SK-N-SH (cell line): ENCODE measurements at regions not wholly inside any gene's neighbourhood (a gene's known extent, or its start where the extent isn't known, plus 50 kb on each side); places are given as distances from the start of the nearest gene placed in this dataset.

ENCODE experiments used
- CTCF ChIA-PET: fragments of 300-600, 350-600 bp; formaldehyde crosslinking; extraction: SDS; loops from one replicate; lab custom pipeline; 2021; lab: Yijun Ruan, JAX
- POLR2A ChIA-PET: fragments of 350-600 bp; sonication (Branson Sonifier 250); formaldehyde crosslinking; extraction: SDS; loops from one replicate; lab custom pipeline; 2020; ENCODE audit warnings: antibody characterized with exemption, inconsistent platforms; lab: Yijun Ruan, JAX
- DNase-seq: peaks from one replicate; pipeline ENCODE4 v3.0.0; 2012
- H2AFZ ChIP-seq: fragments of 200-600 bp; sonication (generic); 2 replicates; pipeline ENCODE4 v1.8.1; 2016; ENCODE audit warnings: antibody characterized with exemption, mild to moderate bottlenecking, low read depth
- H3F3A ChIP-seq: fragments of 200-600 bp; sonication (generic); replicated peaks from 2 replicates; pipeline ENCODE3; 2016; ENCODE audit warnings: antibody characterized with exemption, mild to moderate bottlenecking; ENCODE audit not compliant: insufficient read depth
- H3K27ac ChIP-seq, 2 experiments: fragments of 200-500 bp in 1 of 2; fragments of 200-600 bp in 1 of 2; sonication (Bioruptor generic) in 1 of 2; sonication (generic), shearing (Covaris generic) in 1 of 2; 2 replicates each; pipeline versions ENCODE4 v1.5.1 to v1.6.1; 2014 to 2016; ENCODE audit warnings: low read depth in 2 of 2, inconsistent platforms in 1 of 2, low read length in 1 of 2, mild to moderate bottlenecking in 1 of 2, mixed read lengths in 1 of 2
- H3K27me3 ChIP-seq: fragments of 200-600 bp; sonication (generic), shearing (Covaris generic); 2 replicates; pipeline ENCODE4 v1.6.1; 2016; ENCODE audit warnings: mixed run types; ENCODE audit not compliant: insufficient read depth
- H3K36me3 ChIP-seq, 2 experiments: fragments of 200-500 bp in 1 of 2; fragments of 200-600 bp in 1 of 2; sonication (Bioruptor generic) in 1 of 2; sonication (generic) in 1 of 2; replicated peaks in 1 of 2; 2 replicates each; pipeline versions ENCODE3 to v1.5.1; 2014 to 2016; ENCODE audit warnings: low read length in 1 of 2, mild to moderate bottlenecking in 1 of 2; ENCODE audit not compliant: insufficient read depth in 2 of 2, control insufficient read depth in 1 of 2
- H3K4me1 ChIP-seq, 2 experiments: fragments of 200-500 bp in 1 of 2; fragments of 200-600 bp in 1 of 2; sonication (Bioruptor generic) in 1 of 2; sonication (generic), shearing (Covaris generic) in 1 of 2; 2 replicates each; pipeline versions ENCODE4 v1.5.1 to v1.6.1; 2014 to 2016; ENCODE audit warnings: low read depth in 1 of 2, low read length in 1 of 2, mixed run types in 1 of 2; ENCODE audit not compliant: insufficient read depth in 2 of 2, control insufficient read depth in 1 of 2
- H3K4me2 ChIP-seq: fragments of 200-600 bp; sonication (generic), shearing (Covaris generic); 2 replicates; pipeline ENCODE4 v1.6.1; 2017; ENCODE audit warnings: mixed run types
- H3K4me3 ChIP-seq, 2 experiments: fragments of 200-500 bp in 1 of 2; fragments of 200-600 bp in 1 of 2; sonication (Bioruptor generic) in 1 of 2; sonication (generic), shearing (Covaris generic) in 1 of 2; 2 replicates each; pipeline versions ENCODE4 v1.5.1 to v1.8.1; 2014 to 2016; ENCODE audit warnings: low read depth in 2 of 2, inconsistent platforms in 1 of 2, low read length in 1 of 2, mild to moderate bottlenecking in 1 of 2, mixed read lengths in 1 of 2, moderate library complexity in 1 of 2
- H3K79me2 ChIP-seq: fragments of 200-600 bp; sonication (generic); 2 replicates; pipeline ENCODE4 v1.8.1; 2017; ENCODE audit warnings: mild to moderate bottlenecking; ENCODE audit not compliant: insufficient read depth
- H3K9ac ChIP-seq: fragments of 200-600 bp; sonication (generic); 2 replicates; pipeline ENCODE4 v1.6.1; 2017; ENCODE audit warnings: mixed run types
- H3K9me2 ChIP-seq: fragments of 200-600 bp; sonication (generic); 2 replicates; pipeline ENCODE4 v1.6.1; 2017; ENCODE audit warnings: mixed run types
- H3K9me3 ChIP-seq: fragments of 200-600 bp; sonication (generic); 2 replicates; pipeline ENCODE4 v1.6.1; 2017; ENCODE audit warnings: mixed run types, mild to moderate bottlenecking, moderate library complexity
- H4K20me1 ChIP-seq: fragments of 200-600 bp; sonication (generic); 2 replicates; pipeline ENCODE4 v1.6.1; 2017; ENCODE audit warnings: mild to moderate bottlenecking, mixed run types; ENCODE audit not compliant: insufficient read depth
- CTCF ChIP-seq: fragments of 200-600 bp; sonication (generic); IDR thresholded peaks from 2 replicates; pipeline ENCODE4 v1.6.1; 2017; ENCODE audit warnings: antibody characterized with exemption, mild to moderate bottlenecking, moderate library complexity
- EZH2phosphoT487 ChIP-seq: fragments of 200-600 bp; sonication (generic); IDR thresholded peaks from 2 replicates; pipeline ENCODE4 v1.6.1; 2017; ENCODE audit warnings: low read depth, mixed run types, mild to moderate bottlenecking, antibody characterized with exemption, moderate library complexity, borderline replicate concordance
- FOSL2 ChIP-seq: IDR thresholded peaks from 2 replicates; pipeline ENCODE4 v1.4.0; 2012; ENCODE audit warnings: low read depth, mild to moderate bottlenecking, moderate library complexity, borderline replicate concordance
- FOXJ3 ChIP-seq: sonication (generic); formaldehyde crosslinking; IDR thresholded peaks from 2 replicates; pipeline ENCODE4 v1.5.1; 2020; ENCODE audit warnings: mild to moderate bottlenecking, missing genetic modification reagents
- FOXM1 ChIP-seq: IDR thresholded peaks from 2 replicates; pipeline ENCODE4 v1.4.0; 2012; ENCODE audit warnings: low read depth, mild to moderate bottlenecking
- GABPA ChIP-seq: IDR thresholded peaks from 2 replicates; pipeline ENCODE4 v1.4.0; 2012; ENCODE audit warnings: low read depth, mild to moderate bottlenecking
- JUND ChIP-seq: IDR thresholded peaks from 2 replicates; pipeline ENCODE4 v1.4.0; 2012
- NRF1 ChIP-seq: IDR thresholded peaks from 2 replicates; pipeline ENCODE4 v1.6.1; 2012; ENCODE audit warnings: low read depth, mild to moderate bottlenecking, low read length
- RCOR1 ChIP-seq: fragments of 150-350 bp; IDR thresholded peaks from 2 replicates; pipeline ENCODE4 v1.6.1; 2017; ENCODE audit warnings: antibody characterized with exemption, low read length
- RXRA ChIP-seq: IDR thresholded peaks from 2 replicates; pipeline ENCODE4 v1.4.0; 2012; ENCODE audit warnings: low read depth, mild to moderate bottlenecking, borderline replicate concordance
- TAF1 ChIP-seq: IDR thresholded peaks from 2 replicates; pipeline ENCODE4 v1.6.1; 2012; ENCODE audit warnings: low read depth, mild to moderate bottlenecking, low read length, moderate library complexity, borderline replicate concordance
- TCF12 ChIP-seq: IDR thresholded peaks from 2 replicates; pipeline ENCODE4 v1.4.0; 2012
- USF1 ChIP-seq: IDR thresholded peaks from 2 replicates; pipeline ENCODE4 v1.4.0; 2012; ENCODE audit warnings: low read depth, borderline replicate concordance
- YY1 ChIP-seq: IDR thresholded peaks from 2 replicates; pipeline ENCODE4 v1.4.0; 2012; ENCODE audit warnings: low read depth, mild to moderate bottlenecking
- WGBS: methylation state at CpG from one replicate; pipeline ENCODE4 v1.1.6; 2017; ENCODE audit warnings: low lambda C conversion rate; 5-methylcytosine and 5-hydroxymethylcytosine counted together
- TF ChIP-seq, protein P1 (sequence below): IDR thresholded peaks from 2 replicates; pipeline ENCODE4 v1.4.0; 2012; ENCODE audit warnings: low read depth

DNA sequence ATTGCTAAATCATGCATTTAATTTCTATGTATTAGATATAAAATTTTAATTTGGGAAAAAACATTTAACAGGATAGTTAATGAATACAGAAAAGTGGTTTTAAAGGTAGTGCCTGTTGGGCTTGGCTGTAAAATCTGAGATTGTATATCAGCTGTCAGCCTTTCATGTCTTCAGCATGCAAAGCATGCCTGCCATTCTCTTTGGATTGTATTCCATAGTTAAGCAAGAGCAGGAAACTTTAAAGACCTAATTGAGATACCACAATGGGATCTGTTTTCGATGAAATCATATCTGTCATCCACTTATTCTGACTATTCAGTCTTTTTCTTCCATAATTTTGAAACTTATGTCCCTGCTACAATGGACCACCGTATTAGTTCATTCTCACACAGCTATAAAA is 451.0 kb upstream of the DDI1 start:
- Histone ChIP-seq H3K4me1 (peaks cover 0 to 18% of the 10 kb centered on the region in 2 experiments; a peak in 3 of 4 replicates), H3K9ac (no peak overlapping the region), H3K27ac (no peak overlapping the region), H3K27me3 (no peaks in the 10 kb centered on the region), H4K20me1 (no peaks in the 10 kb centered on the region), H3K36me3 (no peaks in the 10 kb centered on the region), H3K4me2 (no peak overlapping the region), H3K9me2 (no peaks in the 10 kb centered on the region), H3K4me3 (no peak overlapping the region), H2AFZ (no peak overlapping the region), H3F3A (no peaks in the 10 kb centered on the region), H3K9me3 (no peaks in the 10 kb centered on the region), H3K79me2 (no peaks in the 10 kb centered on the region)
- 80% methylated on average over 2 of the region's 2 CpGs for WGBS
- POLR2A ChIA-PET, result no interaction called here
- TF ChIP-seq FOXJ3 (CRISPR knock-in tag) (no peak), YY1 (no peak), RXRA (no peak), NRF1 (no peak), FOXM1 (no peak), CTCF (no peak), TAF1 (no peak), RCOR1 (no peak)
- TF ChIP-seq, protein P1, sequence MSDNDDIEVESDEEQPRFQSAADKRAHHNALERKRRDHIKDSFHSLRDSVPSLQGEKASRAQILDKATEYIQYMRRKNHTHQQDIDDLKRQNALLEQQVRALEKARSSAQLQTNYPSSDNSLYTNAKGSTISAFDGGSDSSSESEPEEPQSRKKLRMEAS, result no peak
- CTCF ChIA-PET, result interaction anchor here (0.6 kb wide), 1 partner anchor 16 kb away, joined by 4 read pairs; no protein-coding TSS in a partner anchor
- DNase-seq, result no peak

GRCh38 chr11:103585911-103586310 is 450.5 kb upstream of the DDI1 start:
- Histone ChIP-seq H3K4me1 (peaks cover 0 to 18% of the 10 kb centered on the region in 2 experiments; a peak in 3 of 4 replicates), H3K79me2 (no peaks in the 10 kb centered on the region), H3K9me2 (no peaks in the 10 kb centered on the region), H3F3A (no peaks in the 10 kb centered on the region), H3K9ac (no peak overlapping the region), H3K9me3 (no peaks in the 10 kb centered on the region), H3K27ac (no peak overlapping the region), H3K4me2 (no peak overlapping the region), H3K27me3 (no peaks in the 10 kb centered on the region), H3K4me3 (no peak overlapping the region), H4K20me1 (no peaks in the 10 kb centered on the region), H2AFZ (no peak overlapping the region), H3K36me3 (no peaks in the 10 kb centered on the region)
- TF ChIP-seq GABPA (no peak), USF1 (no peak), FOSL2 (no peak), FOXM1 (no peak), EZH2phosphoT487 (no peak), TCF12 (no peak), JUND (no peak)
- TF ChIP-seq, protein P1, result no peak
- 89% methylated on average over 5 of the region's 5 CpGs for WGBS
- DNase-seq, result no peak
- ChIA-PET CTCF (interaction anchor here (0.6 to 1.4 kb wide), 3 partner anchors 15 to 48 kb away, joined by 4 read pairs; no protein-coding TSS in a partner anchor), POLR2A (no interaction called here)
